Fibroblast of pulmonary artery (primary cell): ENCODE measurements at regions not wholly inside any gene's neighbourhood (a gene's known extent, or its start where the extent isn't known, plus 50 kb on each side); places are given as distances from the start of the nearest gene placed in this dataset.

Source experiments
- DNase-seq: peaks from one replicate; pipeline ENCODE4 v3.0.0-alpha.2; 2010; ENCODE audit warnings: low read depth
- H3K4me3 ChIP-seq: replicated peaks from 2 replicates; pipeline ENCODE4 v1.5.1; 2011; ENCODE audit warnings: low read depth, mild to moderate bottlenecking, control low read depth, low read length, moderate library complexity
- CTCF ChIP-seq: IDR thresholded peaks from 2 replicates; pipeline ENCODE4 v1.5.1; 2011; ENCODE audit warnings: mild to moderate bottlenecking, control low read depth, low read length, inconsistent platforms; ENCODE audit errors: missing control alignments

GRCh38 chr13:42396901-42397655 lies 125.1 kb downstream of the AKAP11 start:
- no peak for TF ChIP-seq CTCF
- no peak for DNase-seq
- no peak overlapping the region for H3K4me3 ChIP-seq

DNA sequence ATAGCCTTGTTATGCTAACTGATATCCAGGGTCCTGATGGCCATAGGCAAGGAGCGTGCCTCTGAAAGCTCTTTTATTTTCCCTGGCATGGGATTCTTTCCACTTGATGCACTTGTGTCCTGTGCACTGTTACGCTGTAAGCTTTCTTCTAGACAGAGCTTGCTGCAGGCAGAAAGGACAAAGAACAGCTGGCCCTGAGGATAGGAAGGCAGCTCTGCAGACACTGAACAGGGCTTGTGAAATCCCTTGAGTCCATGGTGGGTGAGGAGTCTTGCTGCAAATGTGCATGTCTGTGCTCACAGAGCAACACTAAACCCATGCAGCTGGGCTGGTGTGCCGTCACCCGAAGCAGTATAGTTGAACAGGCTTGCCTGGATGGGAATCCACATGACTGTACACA lies 126.6 kb downstream of the AKAP11 start:
- H3K4me3 ChIP-seq: no peak overlapping the region
- peak; percentile 3 for DNase-seq
- TF ChIP-seq CTCF: no peak

- no peak overlapping the region for H3K4me3 ChIP-seq
- DNase-seq: no peak
- no peak for TF ChIP-seq CTCF
Observed at GRCh38 chr13:42400188-42400833, 128.4 kb downstream of the AKAP11 start.

DNA sequence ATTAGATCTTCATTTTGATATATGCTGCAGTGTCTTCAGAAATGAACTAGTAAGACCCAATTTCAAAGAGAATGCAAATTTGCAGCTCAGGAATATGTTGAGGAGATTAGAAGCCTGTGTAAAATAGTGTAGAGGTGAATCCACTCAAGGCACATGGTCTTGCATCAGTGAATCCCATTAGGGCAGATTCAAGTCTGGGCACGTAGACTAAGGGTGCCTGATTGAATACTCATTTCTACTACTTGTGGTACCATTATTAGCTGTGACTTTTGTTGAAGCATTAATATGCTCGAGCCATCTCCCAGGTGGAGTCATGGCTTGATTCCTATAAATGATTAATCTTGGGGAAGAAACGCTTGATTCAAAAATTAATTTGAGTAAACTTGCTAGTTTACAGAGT lies 129.4 kb downstream of the AKAP11 start:
- no peak for TF ChIP-seq CTCF
- no peak overlapping the region for H3K4me3 ChIP-seq

GRCh38 chr13:42405665-42406390 lies 133.9 kb downstream of the AKAP11 start:
- DNase-seq: peak; percentile 24
- H3K4me3 ChIP-seq: no peak overlapping the region
- TF ChIP-seq CTCF: no peak

More for the DNA sequence above, 129.4 kb downstream of the AKAP11 start:
- DNase-seq: no peak

DNA sequence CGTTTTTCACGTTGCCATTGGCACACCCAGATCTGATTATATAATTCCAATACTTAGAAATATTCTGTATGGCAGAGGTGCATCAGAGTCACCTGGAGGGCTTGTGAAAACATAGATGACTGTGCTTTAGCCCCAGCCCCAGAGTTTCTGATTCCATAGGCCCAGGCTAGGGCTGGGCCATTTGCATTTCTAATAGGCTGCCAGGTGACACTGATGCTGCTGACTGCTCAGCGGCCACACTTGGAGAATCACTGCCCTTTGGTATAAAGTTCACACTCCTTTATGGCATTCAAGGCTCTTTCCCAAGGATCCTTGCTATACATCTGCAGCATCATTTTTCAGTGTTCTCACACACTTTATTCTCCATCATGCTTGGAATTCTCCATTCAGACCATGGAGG lies 137.1 kb downstream of the AKAP11 start:
- no peak for TF ChIP-seq CTCF
- DNase-seq: no peak
- H3K4me3 ChIP-seq: no peak overlapping the region
